MCF 10A (cell line): ENCODE measurements at regions not wholly inside any gene's neighbourhood (a gene's known extent, or its start where the extent isn't known, plus 50 kb on each side); places are given as distances from the start of the nearest gene placed in this dataset.
A peak's percentile ranks its signal among the peaks of the same experiment; 100 is the strongest.
"Not testable (repeated sequence)": the region's sequence is repeated elsewhere in the genome, so short reads cannot be mapped to it uniquely, and the experiment has no call there.

Experiments used
- BruUV-seq: library from RNA; stranded (reverse); fragments of 400-500 nt; replicated peaks from 2 replicates; lab custom pipeline; 2021; lab: Mats Ljungman, UMichigan
- CTCF ChIA-PET: fragments of 300-600 bp; sonication (Branson Sonifier 250); formaldehyde crosslinking; extraction: SDS; loops from one replicate; lab custom pipeline; 2021; ENCODE audit warnings: antibody characterized with exemption, inconsistent platforms; lab: Yijun Ruan, JAX
- POLR2A ChIA-PET: fragments of 300-600, 350-650 bp; sonication (Branson Sonifier 250); formaldehyde crosslinking; extraction: SDS; loops from one replicate; lab custom pipeline; 2020; ENCODE audit warnings: antibody characterized with exemption, inconsistent platforms; lab: Yijun Ruan, JAX
- DNase-seq: peaks from one replicate; pipeline ENCODE4 v3.0.0-alpha.2; 2018; ENCODE audit not compliant: unreplicated experiment
- H3K27ac Mint-ChIP-seq: one replicate; pipeline ENCODE4 v1.8.0; 2022; ENCODE audit warnings: mild to moderate bottlenecking, low read depth, mixed read lengths; ENCODE audit not compliant: unreplicated experiment
- H3K27me3 Mint-ChIP-seq: one replicate; pipeline ENCODE4 v1.8.0; 2022; ENCODE audit warnings: mixed read lengths; ENCODE audit not compliant: insufficient read depth, unreplicated experiment
- H3K36me3 Mint-ChIP-seq: one replicate; pipeline ENCODE4 v1.8.0; 2022; ENCODE audit warnings: mild to moderate bottlenecking, moderate library complexity, mixed read lengths; ENCODE audit not compliant: insufficient read depth, unreplicated experiment
- H3K4me1 Mint-ChIP-seq: one replicate; pipeline ENCODE4 v1.8.0; 2022; ENCODE audit warnings: mixed read lengths; ENCODE audit not compliant: insufficient read depth, unreplicated experiment
- H3K4me3 Mint-ChIP-seq: one replicate; pipeline ENCODE4 v1.8.0; 2022; ENCODE audit warnings: mild to moderate bottlenecking, moderate library complexity, mixed read lengths; ENCODE audit not compliant: unreplicated experiment
- H3K9me3 Mint-ChIP-seq: one replicate; pipeline ENCODE4 v1.8.0; 2022; ENCODE audit warnings: mixed read lengths; ENCODE audit not compliant: unreplicated experiment
- CTCF ChIP-seq: fragments of 200-600 bp; IDR thresholded peaks from one replicate; pipeline ENCODE4 v1.8.0; 2022; ENCODE audit warnings: antibody characterized with exemption, mild to moderate bottlenecking; ENCODE audit not compliant: unreplicated experiment
- intact Hi-C: fragments of 100-400 bp; cut with micrococcal nuclease; formaldehyde crosslinking; loops from 2 replicates; pipeline ENCODE4 v1.14.1; 2022

DNA sequence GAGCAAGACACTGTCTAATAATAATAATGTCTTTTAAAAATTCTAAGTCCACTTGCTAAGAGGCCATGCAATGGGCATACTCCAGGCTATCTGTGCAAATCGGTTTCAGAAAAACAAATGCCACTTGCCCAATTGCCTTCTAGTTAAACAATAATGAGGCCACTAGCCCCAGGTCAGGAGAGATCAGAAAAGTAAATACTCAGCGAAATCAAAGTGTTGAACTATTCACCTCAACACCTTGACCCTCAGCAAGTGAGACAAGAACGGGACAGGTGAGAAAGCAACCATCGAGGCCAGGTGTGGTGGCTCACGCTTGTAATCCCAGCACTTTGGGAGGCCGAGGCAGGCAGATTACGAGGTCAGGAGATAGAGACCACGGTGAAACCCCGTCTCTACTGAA, 72.3 kb upstream of the SYN3 start:
- Mint-ChIP-seq H3K36me3 (no peaks in the 10 kb centered on the region), H3K27me3 (no peaks in the 10 kb centered on the region), H3K4me3 (no peak overlapping the region), H3K9me3 (no peaks in the 10 kb centered on the region), H3K4me1 (no peaks in the 10 kb centered on the region), H3K27ac (no peak overlapping the region)
- intact Hi-C loops = no loop called here
- CTCF ChIA-PET = interaction anchor here (0.6 kb wide), 1 partner anchor 112 kb away, joined by 6 read pairs; no protein-coding TSS in a partner anchor
- no TSS peak for BruUV-seq
- DNase-seq = no peak
- POLR2A ChIA-PET = no interaction called here
- TF ChIP-seq CTCF = no peak

GRCh38 chr22:33129621-33130020, 71.4 kb upstream of the SYN3 start:
- Mint-ChIP-seq H3K4me3 (no peak overlapping the region), H3K27ac (no peak overlapping the region), H3K9me3 (no peaks in the 10 kb centered on the region), H3K27me3 (no peaks in the 10 kb centered on the region), H3K4me1 (peaks cover under 1% of the 10 kb centered on the region), H3K36me3 (no peaks in the 10 kb centered on the region)
- ChIA-PET POLR2A (no interaction called here), CTCF (interaction anchor here (0.6 kb wide), 1 partner anchor 111 kb away, joined by 6 read pairs; no protein-coding TSS in a partner anchor)
- no peak for DNase-seq
- TF ChIP-seq CTCF = no peak
- intact Hi-C loops = loop anchor here (10.0 kb wide), 1 partner anchor 325 kb away; the partner anchor contains the start of gene TIMP3
- BruUV-seq = no TSS peak

DNA sequence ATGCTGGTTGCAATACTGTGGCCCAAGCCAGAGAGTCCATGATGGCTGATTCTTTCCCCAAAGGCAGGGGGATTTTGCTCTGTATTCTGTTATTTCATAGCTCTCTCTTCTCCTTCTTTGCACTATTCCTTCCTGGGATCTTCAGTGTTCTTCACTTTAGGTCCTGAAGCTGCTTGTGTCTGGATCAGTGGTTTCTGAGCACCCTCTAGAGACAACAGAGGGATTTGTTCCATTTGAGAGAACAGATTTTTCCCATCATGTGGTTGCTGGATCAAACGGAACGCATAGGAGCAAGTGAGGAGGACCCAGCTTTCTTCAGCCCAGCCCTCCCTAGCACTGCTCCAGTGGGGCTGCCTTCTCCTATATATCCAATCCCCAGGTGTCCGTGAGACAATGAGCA, 68.7 kb upstream of the SYN3 start:
- H3K4me1 Mint-ChIP-seq = peaks cover 5% of the 10 kb centered on the region
- H3K4me3 Mint-ChIP-seq = no peak overlapping the region
- no TSS peak for BruUV-seq
- DNase-seq = peak; percentile 50
- H3K36me3 Mint-ChIP-seq = no peaks in the 10 kb centered on the region
- TF ChIP-seq CTCF = peak; percentile 61
- H3K27me3 Mint-ChIP-seq = no peaks in the 10 kb centered on the region
- intact Hi-C loops = loop anchor here (1.0 to 10.0 kb wide), 4 partner anchors 44 to 322 kb away; partner anchors contain the start of gene TIMP3
- CTCF ChIA-PET = interaction anchor here (0.5 to 4.9 kb wide), 25 partner anchors 10 to 597 kb away, joined by 3 to 62 read pairs (median 4); no protein-coding TSS in a partner anchor
- POLR2A ChIA-PET = interaction anchor here (1.1 kb wide), 1 partner anchor 140 kb away, joined by 3 read pairs; no protein-coding TSS in a partner anchor
- H3K27ac Mint-ChIP-seq = no peak overlapping the region
- no peaks in the 10 kb centered on the region for H3K9me3 Mint-ChIP-seq

DNA sequence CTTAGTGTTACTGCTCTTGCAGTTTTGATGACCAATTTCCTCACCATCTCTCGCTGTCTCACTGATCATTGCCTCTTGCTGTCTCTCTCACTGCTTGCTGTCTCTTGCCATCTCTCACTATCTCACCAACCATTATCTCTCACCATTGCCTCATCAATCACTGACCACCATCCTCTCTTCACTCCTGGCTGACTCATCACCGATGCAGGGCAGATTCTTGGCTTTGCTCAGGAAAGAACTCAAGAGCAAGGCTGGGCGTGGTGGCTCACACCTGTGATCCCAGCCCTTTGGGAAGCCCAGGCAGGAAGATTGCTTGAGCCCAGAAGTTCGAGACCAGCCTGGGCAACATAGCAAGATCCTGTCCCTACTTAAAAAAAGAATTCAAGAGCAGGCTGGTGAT, 66.3 kb upstream of the SYN3 start:
- peak; percentile 3 for DNase-seq

DNA sequence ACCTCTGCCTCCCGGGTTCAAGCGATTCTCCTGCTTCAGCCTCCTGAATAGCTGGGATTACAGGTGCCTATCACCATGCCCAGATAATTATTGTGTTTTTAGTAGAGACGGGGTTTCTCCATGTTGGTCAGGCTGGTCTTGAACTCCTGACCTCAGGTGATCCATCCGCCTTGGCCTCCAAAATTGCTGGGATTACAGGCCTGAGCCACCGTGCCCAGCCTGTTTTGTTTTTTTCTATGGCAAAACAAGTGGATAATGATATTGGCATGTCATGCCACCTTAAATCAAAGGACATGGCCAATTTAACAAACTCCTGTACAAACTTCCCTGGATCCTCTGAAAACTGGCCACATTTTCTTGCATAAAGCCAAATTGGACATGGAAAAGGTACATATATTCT, 64.3 kb upstream of the SYN3 start:
- intact Hi-C loops = loop anchor here (10.0 kb wide), 1 partner anchor 318 kb away; the partner anchor contains the start of gene TIMP3
- not testable (repeated sequence) for DNase-seq, BruUV-seq, H3K36me3 Mint-ChIP-seq, H3K27ac Mint-ChIP-seq, H3K9me3 Mint-ChIP-seq, H3K27me3 Mint-ChIP-seq, H3K4me3 Mint-ChIP-seq
- POLR2A ChIA-PET = interaction anchor here (1.0 kb wide), 1 partner anchor 12 kb away, joined by 3 read pairs; no protein-coding TSS in a partner anchor
- H3K4me1 Mint-ChIP-seq = peaks cover 13% of the 10 kb centered on the region
- CTCF ChIA-PET = interaction anchor here (0.7 to 4.9 kb wide), 2 partner anchors 95 to 104 kb away, joined by 3 to 62 read pairs; no protein-coding TSS in a partner anchor

More for the DNA sequence above, 66.3 kb upstream of the SYN3 start:
- Mint-ChIP-seq H3K9me3 (no peaks in the 10 kb centered on the region), H3K4me1 (peaks cover 5% of the 10 kb centered on the region), H3K27ac (no peak overlapping the region), H3K36me3 (no peaks in the 10 kb centered on the region), H3K4me3 (no peak overlapping the region), H3K27me3 (no peaks in the 10 kb centered on the region)
- BruUV-seq = no TSS peak
- intact Hi-C loops = loop anchor here (10.0 kb wide), 1 partner anchor 320 kb away; the partner anchor contains the start of gene TIMP3
- CTCF ChIA-PET = interaction anchor here (0.6 to 4.9 kb wide), 6 partner anchors 79 to 210 kb away, joined by 3 to 62 read pairs (median 4); no protein-coding TSS in a partner anchor
- TF ChIP-seq CTCF = no peak
- POLR2A ChIA-PET = no interaction called here
